Hepatocyte (in vitro differentiated cells): ENCODE measurements at regions not wholly inside any gene's neighbourhood (a gene's known extent, or its start where the extent isn't known, plus 50 kb on each side); places are given as distances from the start of the nearest gene placed in this dataset.

Source experiments
- DNase-seq: peaks from one replicate; pipeline ENCODE4 v3.0.0-alpha.2; 2016; ENCODE audit warnings: low spot score
- H2AFZ ChIP-seq: fragments of 200-600 bp; sonication (generic); 2 replicates; pipeline ENCODE4 v1.6.0; 2016; ENCODE audit warnings: antibody characterized with exemption, mild to moderate bottlenecking
- H3K27ac ChIP-seq: fragments of 200-600 bp; sonication (generic); 2 replicates; pipeline ENCODE4 v1.5.1; 2016; ENCODE audit warnings: mild to moderate bottlenecking
- H3K27me3 ChIP-seq: fragments of 200-600 bp; sonication (generic); 2 replicates; pipeline ENCODE4 v1.6.1; 2016
- H3K36me3 ChIP-seq: fragments of 200-600 bp; sonication (generic); replicated peaks from 2 replicates; pipeline ENCODE4 v1.5.1; 2016; ENCODE audit warnings: low read depth; ENCODE audit not compliant: insufficient read depth
- H3K4me1 ChIP-seq: fragments of 200-600 bp; sonication (generic); 2 replicates; pipeline ENCODE4 v1.5.1; 2016; ENCODE audit warnings: mild to moderate bottlenecking, moderate library complexity; ENCODE audit not compliant: insufficient read depth
- H3K4me2 ChIP-seq: fragments of 200-600 bp; sonication (generic); 2 replicates; pipeline ENCODE4 v1.6.0; 2016
- H3K4me3 ChIP-seq: fragments of 200-600 bp; sonication (generic); 2 replicates; pipeline ENCODE4 v1.5.1; 2016; ENCODE audit warnings: mild to moderate bottlenecking
- H3K79me2 ChIP-seq: fragments of 200-600 bp; sonication (generic); 2 replicates; pipeline ENCODE4 v1.6.0; 2017; ENCODE audit warnings: mild to moderate bottlenecking
- H3K9me2 ChIP-seq: fragments of 200-600 bp; sonication (generic); replicated peaks from 2 replicates; pipeline ENCODE4 v1.6.0; 2017; ENCODE audit warnings: mild to moderate bottlenecking; ENCODE audit not compliant: insufficient read depth
- H3K9me3 ChIP-seq: fragments of 200-600 bp; sonication (generic); 2 replicates; pipeline ENCODE4 v1.5.1; 2016; ENCODE audit warnings: low read depth, mild to moderate bottlenecking
- H4K20me1 ChIP-seq: fragments of 200-600 bp; sonication (generic); 2 replicates; pipeline ENCODE4 v1.6.0; 2016; ENCODE audit warnings: mild to moderate bottlenecking; ENCODE audit not compliant: insufficient read depth, poor library complexity, severe bottlenecking
- EZH2 ChIP-seq: fragments of 200-600 bp; sonication (generic); IDR thresholded peaks from 2 replicates; pipeline ENCODE4 v1.6.1; 2016; ENCODE audit warnings: antibody characterized with exemption, mild to moderate bottlenecking, borderline replicate concordance
- EZH2phosphoT487 ChIP-seq: fragments of 200-600 bp; sonication (generic); IDR thresholded peaks from one replicate; pipeline ENCODE4 v1.6.1; 2018; ENCODE audit warnings: antibody characterized with exemption, mild to moderate bottlenecking, low read depth, moderate library complexity; ENCODE audit not compliant: unreplicated experiment, severe bottlenecking
- WGBS: methylation state at CpG from one replicate; pipeline ENCODE4 v1.1.6; 2016; ENCODE audit warnings: low lambda C conversion rate; ENCODE audit errors: missing lambda C conversion rate; 5-methylcytosine and 5-hydroxymethylcytosine counted together
- TF ChIP-seq, protein P1 (sequence below): fragments of 200-600 bp; sonication (generic); IDR thresholded peaks from 2 replicates; pipeline ENCODE4 v1.5.1; 2016; ENCODE audit warnings: antibody characterized with exemption, mild to moderate bottlenecking; ENCODE audit not compliant: poor library complexity

DNA sequence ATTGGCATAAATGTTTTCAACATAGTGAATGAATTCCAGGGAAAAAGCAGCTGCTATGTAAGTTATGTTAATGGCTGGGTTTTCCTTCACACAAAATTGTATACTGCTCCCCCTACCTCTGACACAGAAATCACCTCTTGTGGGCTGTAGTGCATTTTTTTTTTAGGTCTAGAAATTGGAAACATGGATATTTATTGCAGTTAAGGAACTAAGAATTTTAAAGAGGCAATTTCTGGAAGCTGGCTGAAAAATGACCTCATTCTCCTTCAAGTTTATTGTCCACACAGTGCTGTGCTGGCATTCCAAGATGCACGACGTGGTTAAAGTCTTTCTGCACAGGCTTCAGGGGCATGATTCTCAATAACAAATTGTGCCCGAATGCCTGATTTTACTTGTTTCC lies 1424.2 kb downstream of the MRPL39 start:
- DNase-seq: no peak
- no peak overlapping the region for H3K27ac ChIP-seq
- H2AFZ ChIP-seq: no peak overlapping the region
- no peak overlapping the region for H3K4me3 ChIP-seq
- H3K4me1 ChIP-seq: no peaks in the 10 kb centered on the region
- H3K9me3 ChIP-seq: no peaks in the 10 kb centered on the region
- H3K9me2 ChIP-seq: no peaks in the 10 kb centered on the region
- no peak overlapping the region for H3K4me2 ChIP-seq
- no peaks in the 10 kb centered on the region for H4K20me1 ChIP-seq
- WGBS: 67% methylated on average over 3 of the region's 3 CpGs
- TF ChIP-seq EZH2: no peak
- H3K36me3 ChIP-seq: no peaks in the 10 kb centered on the region
- no peaks in the 10 kb centered on the region for H3K27me3 ChIP-seq
- H3K79me2 ChIP-seq: no peaks in the 10 kb centered on the region

DNA sequence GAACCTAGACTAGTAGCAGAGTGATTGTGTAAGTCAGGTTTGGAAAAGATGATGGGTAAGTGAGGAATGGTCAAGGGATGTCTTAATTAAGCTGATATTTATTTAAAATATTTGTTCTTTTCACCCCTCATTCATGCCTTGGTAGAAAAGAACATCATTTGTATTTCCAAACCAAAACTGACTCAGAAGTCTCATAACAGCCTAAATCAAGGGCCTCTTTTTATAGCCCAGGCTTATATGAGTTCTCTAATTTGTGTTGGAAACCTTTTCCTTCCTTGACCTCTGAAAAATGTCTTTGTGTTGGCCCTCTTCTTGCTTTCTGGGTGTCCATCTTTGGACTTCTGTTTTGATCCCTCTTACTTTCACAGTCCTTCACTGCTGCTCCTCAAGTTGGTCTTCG lies 1428.2 kb downstream of the MRPL39 start:
- DNase-seq: no peak
- H4K20me1 ChIP-seq: no peaks in the 10 kb centered on the region
- no peak overlapping the region for H3K4me2 ChIP-seq
- H3K27me3 ChIP-seq: no peaks in the 10 kb centered on the region
- H2AFZ ChIP-seq: no peak overlapping the region
- no peaks in the 10 kb centered on the region for H3K9me2 ChIP-seq
- H3K9me3 ChIP-seq: no peaks in the 10 kb centered on the region
- H3K4me1 ChIP-seq: no peaks in the 10 kb centered on the region
- H3K36me3 ChIP-seq: no peaks in the 10 kb centered on the region
- H3K27ac ChIP-seq: no peak overlapping the region
- WGBS: 42% methylated on average over 1 of the region's 1 CpG
- H3K4me3 ChIP-seq: no peak overlapping the region
- TF ChIP-seq, protein P1, sequence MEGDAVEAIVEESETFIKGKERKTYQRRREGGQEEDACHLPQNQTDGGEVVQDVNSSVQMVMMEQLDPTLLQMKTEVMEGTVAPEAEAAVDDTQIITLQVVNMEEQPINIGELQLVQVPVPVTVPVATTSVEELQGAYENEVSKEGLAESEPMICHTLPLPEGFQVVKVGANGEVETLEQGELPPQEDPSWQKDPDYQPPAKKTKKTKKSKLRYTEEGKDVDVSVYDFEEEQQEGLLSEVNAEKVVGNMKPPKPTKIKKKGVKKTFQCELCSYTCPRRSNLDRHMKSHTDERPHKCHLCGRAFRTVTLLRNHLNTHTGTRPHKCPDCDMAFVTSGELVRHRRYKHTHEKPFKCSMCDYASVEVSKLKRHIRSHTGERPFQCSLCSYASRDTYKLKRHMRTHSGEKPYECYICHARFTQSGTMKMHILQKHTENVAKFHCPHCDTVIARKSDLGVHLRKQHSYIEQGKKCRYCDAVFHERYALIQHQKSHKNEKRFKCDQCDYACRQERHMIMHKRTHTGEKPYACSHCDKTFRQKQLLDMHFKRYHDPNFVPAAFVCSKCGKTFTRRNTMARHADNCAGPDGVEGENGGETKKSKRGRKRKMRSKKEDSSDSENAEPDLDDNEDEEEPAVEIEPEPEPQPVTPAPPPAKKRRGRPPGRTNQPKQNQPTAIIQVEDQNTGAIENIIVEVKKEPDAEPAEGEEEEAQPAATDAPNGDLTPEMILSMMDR: no peak
- TF ChIP-seq EZH2phosphoT487 (no peak), EZH2 (no peak)
- no peaks in the 10 kb centered on the region for H3K79me2 ChIP-seq

DNA sequence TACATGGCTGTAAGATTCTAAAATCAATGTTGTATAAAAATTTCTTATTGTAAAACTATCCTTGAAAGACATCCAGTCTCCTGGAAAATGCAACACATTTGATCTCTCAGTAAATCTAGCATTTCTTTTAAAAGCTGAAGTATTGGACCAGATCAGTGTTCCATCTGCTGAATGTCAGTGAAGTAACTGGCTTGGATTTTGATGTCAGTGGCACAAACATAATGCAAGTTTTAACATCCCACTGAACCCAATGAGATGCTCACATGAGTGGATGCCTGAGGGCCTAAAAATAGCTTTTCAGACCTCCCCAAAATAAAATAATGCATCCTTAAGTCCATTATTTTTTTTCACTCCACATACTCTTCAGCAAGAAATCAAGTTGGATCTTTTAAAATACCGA lies 1432.2 kb downstream of the MRPL39 start:
- Histone ChIP-seq H3K4me1 (no peaks in the 10 kb centered on the region), H3K9me2 (no peaks in the 10 kb centered on the region), H3K9me3 (no peaks in the 10 kb centered on the region), H2AFZ (no peak overlapping the region), H3K79me2 (no peaks in the 10 kb centered on the region), H4K20me1 (no peaks in the 10 kb centered on the region), H3K4me2 (no peak overlapping the region), H3K27ac (no peak overlapping the region), H3K27me3 (no peaks in the 10 kb centered on the region), H3K36me3 (no peaks in the 10 kb centered on the region), H3K4me3 (no peak overlapping the region)
- TF ChIP-seq EZH2 (no peak), EZH2phosphoT487 (no peak)
- TF ChIP-seq, protein P1: no peak
- DNase-seq: no peak
- 74% methylated on average over 1 of the region's 1 CpG for WGBS

DNA sequence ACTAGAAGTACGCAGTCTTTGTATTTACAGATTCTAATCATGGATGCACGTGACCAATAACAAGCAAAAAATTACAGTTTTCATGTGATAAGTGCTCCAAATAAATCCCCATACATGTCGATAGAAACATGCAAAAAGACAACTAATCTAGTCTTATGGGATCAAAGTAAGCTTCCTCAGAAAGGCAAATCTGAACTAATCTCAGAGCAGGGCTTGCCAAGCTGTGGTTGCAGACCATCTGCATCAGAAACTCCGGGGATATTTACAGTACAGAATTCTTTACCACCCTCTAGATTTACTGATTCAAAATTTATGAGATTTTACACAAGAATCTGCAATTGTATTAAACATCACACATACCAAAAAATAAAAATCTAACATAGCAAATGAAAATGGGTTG lies 1435.5 kb downstream of the MRPL39 start:
- Histone ChIP-seq H4K20me1 (no peaks in the 10 kb centered on the region), H3K9me2 (no peaks in the 10 kb centered on the region), H3K9me3 (no peaks in the 10 kb centered on the region), H3K27ac (no peak overlapping the region), H3K27me3 (no peaks in the 10 kb centered on the region), H3K79me2 (no peaks in the 10 kb centered on the region), H3K4me2 (no peak overlapping the region), H3K36me3 (no peaks in the 10 kb centered on the region), H2AFZ (no peak overlapping the region), H3K4me3 (no peak overlapping the region), H3K4me1 (no peaks in the 10 kb centered on the region)
- TF ChIP-seq EZH2 (no peak), EZH2phosphoT487 (no peak)
- TF ChIP-seq, protein P1: no peak
- 68% methylated on average over 4 of the region's 4 CpGs for WGBS
- no peak for DNase-seq
